SU-DHL-6 (cell line): ENCODE measurements at regions not wholly inside any gene's neighbourhood (a gene's known extent, or its start where the extent isn't known, plus 50 kb on each side); places are given as distances from the start of the nearest gene placed in this dataset.

Experiments
- H2AFZ ChIP-seq: fragments of 200-600 bp; sonication (generic); 2 replicates; pipeline ENCODE4 v1.6.1; 2014; ENCODE audit warnings: low read depth, mild to moderate bottlenecking, moderate library complexity, mixed read lengths, antibody characterized with exemption, low read length; ENCODE audit not compliant: severe bottlenecking
- H3F3A ChIP-seq: fragments of 200-600 bp; shearing (Covaris generic); 2 replicates; pipeline ENCODE4 v1.6.0; 2016; ENCODE audit warnings: antibody characterized with exemption, mild to moderate bottlenecking; ENCODE audit not compliant: insufficient read depth
- H3K27ac ChIP-seq: fragments of 200-600 bp; sonication (generic); 2 replicates; pipeline ENCODE4 v1.5.1; 2016; ENCODE audit warnings: low read depth, mild to moderate bottlenecking, low read length, moderate library complexity, mixed read lengths
- H3K27me3 ChIP-seq: fragments of 200-600 bp; sonication (generic), shearing (Covaris generic); 2 replicates; pipeline ENCODE4 v1.6.0; 2014; ENCODE audit warnings: mild to moderate bottlenecking, low read length
- H3K36me3 ChIP-seq: fragments of 200-600 bp; sonication (generic); 2 replicates; pipeline ENCODE4 v1.6.1; 2014; ENCODE audit warnings: mild to moderate bottlenecking, low read length, mixed read lengths
- H3K4me2 ChIP-seq: fragments of 300-600, 200-600 bp; shearing (Covaris generic), sonication (generic); 2 replicates; pipeline ENCODE4 v1.6.0; 2014; ENCODE audit warnings: low read length, low read depth, mild to moderate bottlenecking; ENCODE audit not compliant: poor library complexity, severe bottlenecking
- H3K4me3 ChIP-seq: fragments of 200-600 bp; sonication (generic); 2 replicates; pipeline ENCODE4 v1.5.1; 2014; ENCODE audit warnings: antibody characterized with exemption, low read length, mild to moderate bottlenecking, mixed read lengths; ENCODE audit not compliant: insufficient read depth, poor library complexity, severe bottlenecking
- H3K79me2 ChIP-seq: fragments of 200-600 bp; sonication (generic); 2 replicates; pipeline ENCODE4 v1.6.1; 2014; ENCODE audit warnings: mild to moderate bottlenecking, low read length, moderate library complexity; ENCODE audit not compliant: insufficient read depth
- H3K9ac ChIP-seq: fragments of 200-600 bp; sonication (generic); 2 replicates; pipeline ENCODE4 v1.7.0; 2014; ENCODE audit warnings: mild to moderate bottlenecking, low read length
- H3K9me2 ChIP-seq: fragments of 200-600 bp; sonication (generic); replicated peaks from 2 replicates; pipeline ENCODE4 v1.6.1; 2014; ENCODE audit warnings: low read length; ENCODE audit not compliant: insufficient read depth
- H3K9me3 ChIP-seq: fragments of 200-600 bp; sonication (generic); 2 replicates; pipeline ENCODE4 v1.6.1; 2014; ENCODE audit warnings: low read length, mixed read lengths; ENCODE audit not compliant: insufficient read depth
- H4K20me1 ChIP-seq: fragments of 200-600 bp; sonication (generic); 2 replicates; pipeline ENCODE4 v1.6.1; 2014; ENCODE audit warnings: low read depth, mild to moderate bottlenecking, antibody characterized with exemption, low read length, moderate library complexity, mixed read lengths
- CTCF ChIP-seq: fragments of 200-600 bp; sonication (generic); IDR thresholded peaks from one replicate; pipeline ENCODE4 v1.5.1; 2017; ENCODE audit warnings: antibody characterized with exemption, mild to moderate bottlenecking, low read length, moderate library complexity; ENCODE audit not compliant: insufficient read depth, poor library complexity, severe bottlenecking
- EZH2phosphoT487 ChIP-seq: fragments of 200-600 bp; sonication (generic), shearing (Covaris generic); conservative IDR thresholded peaks from 2 replicates; pipeline ENCODE4 v1.6.1; 2018; ENCODE audit warnings: mild to moderate bottlenecking, antibody characterized with exemption, low read length, moderate library complexity, mixed read lengths

- H3K36me3 ChIP-seq = no peaks in the 10 kb centered on the region
- H3K9me2 ChIP-seq = no peaks in the 10 kb centered on the region
- no peak overlapping the region for H3K9ac ChIP-seq
- no peak overlapping the region for H3K4me2 ChIP-seq
- no peaks in the 10 kb centered on the region for H3K79me2 ChIP-seq
- H3F3A ChIP-seq = no peaks in the 10 kb centered on the region
- no peak overlapping the region for H3K27ac ChIP-seq
- no peak for TF ChIP-seq CTCF
- TF ChIP-seq EZH2phosphoT487 = no peak
- H3K9me3 ChIP-seq = peaks cover 5% of the 10 kb centered on the region; the same call in 1 of the 2 replicates
- no peak overlapping the region for H2AFZ ChIP-seq
- no peak overlapping the region for H3K4me3 ChIP-seq
- no peaks in the 10 kb centered on the region for H3K27me3 ChIP-seq
- no peaks in the 10 kb centered on the region for H4K20me1 ChIP-seq
Measured at GRCh38 chr18:78809845-78810244, 169.8 kb upstream of the SALL3 start.

GRCh38 chr18:78810706-78811105 is 168.9 kb upstream of the SALL3 start:
- Histone ChIP-seq H3K79me2 (no peaks in the 10 kb centered on the region), H4K20me1 (no peaks in the 10 kb centered on the region), H3K36me3 (no peaks in the 10 kb centered on the region), H3K4me3 (no peak overlapping the region), H3F3A (no peaks in the 10 kb centered on the region), H3K27ac (no peak overlapping the region), H3K9me2 (no peaks in the 10 kb centered on the region), H3K4me2 (no peak overlapping the region), H3K9me3 (peaks cover 5% of the 10 kb centered on the region; the same call in 1 of the 2 replicates), H3K27me3 (no peaks in the 10 kb centered on the region), H3K9ac (no peak overlapping the region), H2AFZ (no peak overlapping the region)
- no peak for TF ChIP-seq CTCF
- TF ChIP-seq EZH2phosphoT487 = no peak

GRCh38 chr18:78812067-78812466 is 167.6 kb upstream of the SALL3 start:
- Histone ChIP-seq H3K27me3 (no peaks in the 10 kb centered on the region), H3K4me2 (no peak overlapping the region), H3K9ac (no peak overlapping the region), H3F3A (no peaks in the 10 kb centered on the region), H3K27ac (no peak overlapping the region), H3K9me3 (peaks cover 5% of the 10 kb centered on the region; the same call in 1 of the 2 replicates), H2AFZ (no peak overlapping the region), H3K9me2 (no peaks in the 10 kb centered on the region), H4K20me1 (no peaks in the 10 kb centered on the region), H3K36me3 (no peaks in the 10 kb centered on the region), H3K79me2 (no peaks in the 10 kb centered on the region), H3K4me3 (no peak overlapping the region)
- TF ChIP-seq EZH2phosphoT487 (no peak), CTCF (no peak)
